H1 (cell line): ENCODE measurements at regions not wholly inside any gene's neighbourhood (a gene's known extent, or its start where the extent isn't known, plus 50 kb on each side); places are given as distances from the start of the nearest gene placed in this dataset.

Experiments
- CTCF ChIA-PET: fragments of 300-600 bp; sonication (Branson Sonifier 250); formaldehyde crosslinking; loops from one replicate; lab custom pipeline; 2021; ENCODE audit not compliant: partially characterized antibody; lab: Charles Lee
- POLR2A ChIA-PET: fragments of 300-600 bp; sonication (Branson Sonifier 250); formaldehyde crosslinking; loops from one replicate; lab custom pipeline; 2021; ENCODE audit warnings: inconsistent platforms; ENCODE audit not compliant: partially characterized antibody; lab: Charles Lee
- DNase-seq, 2 experiments: peaks; one replicate each; pipeline versions ENCODE4 v3.0.0 to v3.0.0-alpha.2; 2010 to 2022; ENCODE audit warnings: low spot score in 2 of 2, low read depth in 1 of 2, mixed read lengths in 1 of 2
- FAIRE-seq: peaks from 2 replicates; lab custom pipeline; 2011; peaks lifted over from hg19 to GRCh38; lab: Jason Lieb, UNC
- H2AFZ ChIP-seq: 2 replicates; pipeline ENCODE4 v1.8.1; 2012; ENCODE audit warnings: low read length, inconsistent platforms
- H2AK5ac ChIP-seq: 2 replicates; pipeline ENCODE4 v1.6.1; 2013; ENCODE audit warnings: low read depth, low read length
- H2BK120ac ChIP-seq: replicated peaks from 2 replicates; pipeline ENCODE3; 2013; ENCODE audit warnings: low read depth, low read length, inconsistent platforms
- H2BK12ac ChIP-seq: 2 replicates; pipeline ENCODE4 v1.6.1; 2013; ENCODE audit warnings: low read depth, low read length
- H2BK15ac ChIP-seq: 2 replicates; pipeline ENCODE4 v1.6.1; 2013; ENCODE audit warnings: low read length
- H2BK20ac ChIP-seq: 2 replicates; pipeline ENCODE4 v1.6.1; 2013; ENCODE audit warnings: low read length
- H2BK5ac ChIP-seq: 2 replicates; pipeline ENCODE4 v1.6.1; 2013; ENCODE audit warnings: low read depth, low read length
- H3K14ac ChIP-seq: 2 replicates; pipeline ENCODE4 v1.6.1; 2013; ENCODE audit warnings: inconsistent platforms; ENCODE audit not compliant: insufficient read length
- H3K18ac ChIP-seq: 2 replicates; pipeline ENCODE4 v1.6.1; 2013; ENCODE audit warnings: low read length; ENCODE audit errors: extremely low read depth
- H3K23ac ChIP-seq: 2 replicates; pipeline ENCODE4 v1.6.1; 2013; ENCODE audit warnings: inconsistent platforms; ENCODE audit not compliant: insufficient read length
- H3K23me2 ChIP-seq: 2 replicates; pipeline ENCODE4 v1.6.1; 2013; ENCODE audit warnings: low read depth, low read length
- H3K27ac ChIP-seq: 2 replicates; pipeline ENCODE4 v1.6.1; 2011; ENCODE audit warnings: low read depth, low read length, inconsistent platforms
- H3K27me3 ChIP-seq, 4 experiments: replicated peaks in 1 of 4; 1 replicate in 1 of 4; 2 replicates in 3 of 4; pipeline versions ENCODE4 v1.6.1 to v1.8.1; 2011 to 2013; ENCODE audit warnings: low read length in 3 of 4, mild to moderate bottlenecking in 3 of 4, inconsistent platforms in 2 of 4, mixed read lengths in 2 of 4, moderate library complexity in 1 of 4; ENCODE audit not compliant: control insufficient read depth in 3 of 4, insufficient read depth in 3 of 4; ENCODE audit errors: extremely low read depth in 1 of 4
- H3K36me3 ChIP-seq, 4 experiments: 2 replicates each; pipeline versions ENCODE4 v1.6.1 to v1.8.1; 2011 to 2013; ENCODE audit warnings: mild to moderate bottlenecking in 4 of 4, low read length in 3 of 4, moderate library complexity in 2 of 4, control low read depth in 1 of 4, inconsistent platforms in 1 of 4; ENCODE audit not compliant: insufficient read depth in 4 of 4, control insufficient read depth in 2 of 4
- H3K4ac ChIP-seq: replicated peaks from 2 replicates; pipeline ENCODE3; 2013; ENCODE audit warnings: low read length, low read depth, mixed read lengths, inconsistent platforms; ENCODE audit not compliant: insufficient read length
- H3K4me1 ChIP-seq, 4 experiments: replicated peaks in 1 of 4; 1 replicate in 1 of 4; 2 replicates in 3 of 4; pipeline versions ENCODE4 v1.6.1 to v1.8.1; 2011 to 2013; ENCODE audit warnings: low read length in 3 of 4, inconsistent platforms in 2 of 4, mixed read lengths in 1 of 4; ENCODE audit not compliant: insufficient read depth in 4 of 4, control insufficient read depth in 3 of 4
- H3K4me2 ChIP-seq, 2 experiments: 2 replicates each; pipeline versions ENCODE4 v1.6.1 to v1.8.1; 2011 to 2013; ENCODE audit warnings: low read depth in 2 of 2, low read length in 2 of 2, control low read depth in 1 of 2, inconsistent platforms in 1 of 2, mild to moderate bottlenecking in 1 of 2; ENCODE audit not compliant: insufficient read depth in 1 of 2
- H3K4me3 ChIP-seq, 4 experiments: fragments of 200-600, 300-600 bp in 1 of 4; sonication (generic), shearing (Covaris generic), sonication (Bioruptor Twin) in 1 of 4; 2 replicates each; pipeline versions ENCODE4 v1.5.1 to v1.8.1; 2011 to 2016; ENCODE audit warnings: low read length in 4 of 4, low read depth in 3 of 4, control low read depth in 2 of 4, inconsistent platforms in 2 of 4, mild to moderate bottlenecking in 2 of 4, mixed read lengths in 1 of 4, moderate library complexity in 1 of 4; ENCODE audit not compliant: insufficient read depth in 2 of 4; ENCODE audit errors: extremely low read depth in 1 of 4
- H3K56ac ChIP-seq: replicated peaks from 2 replicates; pipeline ENCODE3; 2013; ENCODE audit warnings: low read depth, mild to moderate bottlenecking, mixed read lengths, low read length, inconsistent platforms; ENCODE audit not compliant: insufficient read length
- H3K79me1 ChIP-seq: 2 replicates; pipeline ENCODE4 v1.6.1; 2013; ENCODE audit warnings: low read depth, low read length, control low read depth
- H3K79me2 ChIP-seq, 2 experiments: 2 replicates each; pipeline versions ENCODE4 v1.6.1 to v1.8.1; 2012 to 2013; ENCODE audit warnings: low read length in 2 of 2, mild to moderate bottlenecking in 2 of 2, inconsistent platforms in 1 of 2; ENCODE audit not compliant: insufficient read depth in 2 of 2, control insufficient read depth in 1 of 2
- H3K9ac ChIP-seq, 4 experiments: replicated peaks in 1 of 4; 1 replicate in 1 of 4; 2 replicates in 3 of 4; pipeline versions ENCODE4 v1.6.1 to v1.8.1; 2011 to 2013; ENCODE audit warnings: low read depth in 3 of 4, low read length in 3 of 4, control low read depth in 2 of 4, mild to moderate bottlenecking in 2 of 4, moderate library complexity in 2 of 4, inconsistent platforms in 1 of 4; ENCODE audit errors: extremely low read depth in 1 of 4
- H3K9me3 ChIP-seq, 2 experiments: 2 replicates each; pipeline versions ENCODE4 v1.6.1 to v1.8.1; 2012 to 2013; ENCODE audit warnings: mild to moderate bottlenecking in 2 of 2, moderate library complexity in 2 of 2, control low read depth in 1 of 2, inconsistent platforms in 1 of 2, low read depth in 1 of 2, low read length in 1 of 2, mixed read lengths in 1 of 2; ENCODE audit not compliant: insufficient read depth in 2 of 2
- H4K20me1 ChIP-seq, 2 experiments: replicated peaks in 1 of 2; 2 replicates each; pipeline versions ENCODE3 to v1.8.1; 2011 to 2013; ENCODE audit warnings: inconsistent platforms in 2 of 2, low read length in 2 of 2, mild to moderate bottlenecking in 1 of 2; ENCODE audit not compliant: insufficient read depth in 2 of 2, control insufficient read depth in 1 of 2
- H4K5ac ChIP-seq: 2 replicates; pipeline ENCODE4 v1.6.1; 2013; ENCODE audit warnings: low read length, low read depth, mixed read lengths, inconsistent platforms; ENCODE audit not compliant: insufficient read length
- H4K8ac ChIP-seq: 2 replicates; pipeline ENCODE4 v1.8.0; 2013; ENCODE audit warnings: mild to moderate bottlenecking, moderate library complexity, low read length, inconsistent platforms; ENCODE audit not compliant: insufficient read depth; ENCODE audit errors: extremely low read depth
- H4K91ac ChIP-seq: replicated peaks from 2 replicates; pipeline ENCODE3; 2013; ENCODE audit warnings: low read length, mixed read lengths, inconsistent platforms; ENCODE audit not compliant: insufficient read length
- BRCA1 ChIP-seq: IDR thresholded peaks from 2 replicates; pipeline ENCODE4 v1.6.1; 2012; ENCODE audit warnings: low read depth, low read length, improper control_type of control experiment
- CTBP2 ChIP-seq: IDR thresholded peaks from 2 replicates; pipeline ENCODE4 v1.7.0; 2011; ENCODE audit warnings: borderline replicate concordance, mild to moderate bottlenecking, moderate library complexity, mixed read lengths, low read length; ENCODE audit not compliant: insufficient read depth, insufficient read length
- FOSL1 ChIP-seq: IDR thresholded peaks from 2 replicates; pipeline ENCODE4 v1.6.1; 2011; ENCODE audit warnings: mild to moderate bottlenecking, low read depth, low read length, moderate library complexity; ENCODE audit not compliant: insufficient read depth
- PHF8 ChIP-seq: fragments of 200-600 bp; sonication (generic); conservative IDR thresholded peaks from 2 replicates; pipeline ENCODE4 v1.7.1; 2012; ENCODE audit warnings: low read depth, mild to moderate bottlenecking, inconsistent platforms, low read length, moderate library complexity
- RFX5 ChIP-seq: IDR thresholded peaks from 2 replicates; pipeline ENCODE4 v1.6.1; 2011; ENCODE audit warnings: low read depth, low read length, improper control_type of control experiment, borderline replicate concordance
- SIRT6 ChIP-seq: IDR thresholded peaks from one replicate; pipeline ENCODE4 v1.7.1; 2012; ENCODE audit warnings: low read length, inconsistent platforms
- SRF ChIP-seq: IDR thresholded peaks from 2 replicates; pipeline ENCODE4 v1.6.1; 2011; ENCODE audit warnings: mild to moderate bottlenecking, low read depth, low read length, moderate library complexity
- TBP ChIP-seq: IDR thresholded peaks from 2 replicates; pipeline ENCODE4 v1.6.1; 2011; ENCODE audit warnings: low read depth, low read length, improper control_type of control experiment
- ZNF274 ChIP-seq: IDR thresholded peaks from 2 replicates; pipeline ENCODE4 v1.7.0; 2012; ENCODE audit warnings: low read length, borderline replicate concordance; ENCODE audit errors: extremely low read depth
- whole genome bisulfite sequencing, 2 experiments: shearing (Covaris generic) in 1 of 2; methylation state at CpG; one replicate each; pipeline versions ENCODE4 v1.1.6 to v1.1.7; 2013 to 2015; ENCODE audit warnings: low lambda C conversion rate in 2 of 2, mixed read lengths in 2 of 2, inconsistent platforms in 1 of 2, low coverage in 1 of 2, missing lambda C conversion rate in 1 of 2; ENCODE audit not compliant: insufficient replicate concordance in 2 of 2, insufficient coverage in 1 of 2, insufficient read length in 1 of 2; ENCODE audit errors: extremely low coverage in 1 of 2, missing lambda C conversion rate in 1 of 2; 5-methylcytosine and 5-hydroxymethylcytosine counted together

GRCh38 chr4:108473163-108473720, 147.1 kb upstream of the RPL34 start:
- Histone ChIP-seq H2BK15ac (no peak overlapping the region), H3K4ac (no peak overlapping the region), H3K4me2 (no peak overlapping the region), H3K9me3 (no peaks in the 10 kb centered on the region), H3K79me1 (no peaks in the 10 kb centered on the region), H4K20me1 (no peaks in the 10 kb centered on the region), H2AFZ (no peak overlapping the region), H2AK5ac (no peak overlapping the region), H3K23ac (no peak overlapping the region), H2BK5ac (no peak overlapping the region), H3K9ac (no peak overlapping the region), H3K79me2 (no peaks in the 10 kb centered on the region), H4K8ac (no peak overlapping the region), H3K36me3 (no peaks in the 10 kb centered on the region), H3K23me2 (no peaks in the 10 kb centered on the region; the same call in 1 of the 2 replicates), H3K27ac (no peak overlapping the region), H2BK12ac (no peak overlapping the region), H3K27me3 (no peaks in the 10 kb centered on the region), H2BK120ac (no peak overlapping the region), H3K4me1 (no peaks in the 10 kb centered on the region), H3K18ac (no peak overlapping the region), H3K14ac (no peak overlapping the region), H3K56ac (no peak overlapping the region), H3K4me3 (no peak overlapping the region), H4K5ac (no peak overlapping the region), H2BK20ac (no peak overlapping the region), H4K91ac (no peak overlapping the region)
- ChIA-PET POLR2A (no interaction called here), CTCF (interaction anchor here (1.0 kb wide), 1 partner anchor 8 kb away, joined by 4 read pairs; no protein-coding TSS in a partner anchor)
- FAIRE-seq (no peak), DNase-seq (no peak)
- 92% methylated on average over 2 of the region's 2 CpGs; no CpG with 5 or more reads in 1 of the 2 experiments for WGBS, 2 experiments
- TF ChIP-seq SRF = no peak
- TF ChIP-seq TBP = no peak
- no peak for TF ChIP-seq CTBP2
- no peak for TF ChIP-seq RFX5
- TF ChIP-seq PHF8 = no peak
- no peak for TF ChIP-seq SIRT6
- TF ChIP-seq FOSL1 = no peak
- no peak for TF ChIP-seq ZNF274
- no peak for TF ChIP-seq BRCA1
